NCI-H1930 (cell line): ENCODE measurements at regions not wholly inside any gene's neighbourhood (a gene's known extent, or its start where the extent isn't known, plus 50 kb on each side); places are given as distances from the start of the nearest gene placed in this dataset.

Experiments
- DNase-seq, 2 experiments: peaks; one replicate each; lab custom pipeline; 2025; lab: John Stamatoyannopoulos, UW

DNA sequence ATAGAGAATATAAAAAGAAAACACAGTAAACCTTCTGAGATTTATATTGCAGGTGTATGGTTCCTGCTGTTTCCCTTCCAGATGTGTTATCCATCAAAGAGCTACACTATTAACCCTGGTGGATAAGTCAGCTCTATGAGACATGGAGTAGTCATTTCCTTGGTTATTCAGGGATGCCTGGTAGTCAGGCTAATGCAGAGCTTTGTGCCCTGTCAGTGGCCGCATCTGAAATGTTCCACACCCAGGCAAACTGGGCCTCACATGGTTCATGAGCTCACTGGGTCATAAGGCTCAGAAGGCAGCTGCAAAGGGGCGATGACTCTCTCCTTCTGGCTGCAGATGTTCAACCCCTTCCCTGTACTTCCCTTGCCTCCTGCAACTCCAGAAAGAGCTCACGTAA, 473.6 kb downstream of the EPHA7 start:
- no peak for DNase-seq

DNA sequence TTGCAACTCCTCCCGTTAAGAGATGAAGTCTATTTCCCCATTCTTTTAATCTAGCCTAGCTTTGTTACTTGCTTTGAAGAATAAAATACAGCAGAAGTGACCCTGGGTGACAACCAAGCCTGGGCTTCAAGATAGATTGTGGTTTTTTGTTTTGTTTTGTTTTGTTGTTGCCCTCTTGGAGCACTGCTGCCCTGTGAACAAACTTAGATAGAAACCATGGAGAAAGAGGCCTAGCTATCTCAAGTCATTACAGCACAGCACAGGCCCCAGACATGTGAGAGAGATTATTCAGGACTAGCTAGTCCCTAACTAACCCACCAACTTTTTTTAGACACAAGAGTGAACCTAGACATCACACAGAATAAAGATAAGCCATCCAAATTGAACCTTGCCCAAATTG, 475.2 kb downstream of the EPHA7 start:
- DNase-seq, result no peak

DNA sequence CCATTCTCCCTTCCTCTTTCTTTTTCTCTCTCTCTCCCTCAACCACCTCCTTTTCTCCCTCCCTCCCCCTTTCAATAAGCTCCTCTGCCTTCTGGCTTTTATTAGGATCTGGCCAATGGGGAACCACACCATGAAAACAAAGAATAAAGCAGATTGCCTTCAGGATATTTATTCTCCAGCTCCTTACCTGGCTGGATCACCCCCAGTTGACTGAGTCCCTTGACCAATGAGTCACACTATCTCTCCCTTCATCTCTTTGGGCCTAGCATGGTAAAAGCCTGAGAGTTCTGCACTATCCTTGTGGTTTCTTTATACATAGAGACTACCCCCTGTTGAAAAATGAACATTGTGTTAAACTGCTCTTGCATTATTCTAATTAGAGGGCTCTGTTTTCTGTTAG, 476.8 kb downstream of the EPHA7 start:
- DNase-seq, result no peak

DNA sequence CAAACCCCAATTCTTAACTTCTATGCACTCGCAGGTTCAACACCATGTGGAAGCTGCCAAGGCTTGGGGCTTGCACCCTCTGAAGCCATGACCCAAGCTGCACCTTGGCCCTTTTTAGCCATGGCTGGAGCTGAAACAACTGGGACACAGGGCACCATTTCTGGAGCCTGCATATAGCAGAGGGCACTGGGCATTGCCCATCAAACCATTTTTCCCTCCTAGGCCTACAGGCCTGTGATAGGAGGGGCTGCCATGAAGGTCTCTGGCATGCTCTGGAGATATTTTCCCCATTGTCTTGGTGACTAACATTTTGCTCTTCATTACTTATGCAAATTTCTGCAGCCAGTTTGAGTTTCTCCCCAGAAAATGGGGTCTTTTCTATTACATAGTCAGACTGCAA, 484.7 kb downstream of the EPHA7 start:
- no peak for DNase-seq

DNA sequence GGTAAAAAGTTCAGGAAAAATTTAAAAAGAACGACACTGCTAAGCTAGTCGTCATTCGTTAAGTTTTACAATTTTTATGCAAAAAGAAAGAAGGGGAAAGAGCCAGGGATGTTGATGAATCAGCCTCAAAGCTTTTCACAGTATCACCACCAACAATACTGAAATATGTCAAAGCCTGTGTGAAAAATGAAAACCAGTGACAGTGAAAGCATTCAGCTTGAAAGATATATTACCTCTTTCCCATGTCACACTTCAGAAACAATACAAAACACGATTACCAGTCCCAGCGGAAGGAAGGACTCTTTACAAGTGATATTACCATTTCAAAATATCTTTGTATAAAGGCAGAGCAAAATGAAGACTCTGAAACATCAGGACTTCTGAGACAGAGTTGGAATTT, 489.2 kb downstream of the EPHA7 start:
- no peak for DNase-seq

DNA sequence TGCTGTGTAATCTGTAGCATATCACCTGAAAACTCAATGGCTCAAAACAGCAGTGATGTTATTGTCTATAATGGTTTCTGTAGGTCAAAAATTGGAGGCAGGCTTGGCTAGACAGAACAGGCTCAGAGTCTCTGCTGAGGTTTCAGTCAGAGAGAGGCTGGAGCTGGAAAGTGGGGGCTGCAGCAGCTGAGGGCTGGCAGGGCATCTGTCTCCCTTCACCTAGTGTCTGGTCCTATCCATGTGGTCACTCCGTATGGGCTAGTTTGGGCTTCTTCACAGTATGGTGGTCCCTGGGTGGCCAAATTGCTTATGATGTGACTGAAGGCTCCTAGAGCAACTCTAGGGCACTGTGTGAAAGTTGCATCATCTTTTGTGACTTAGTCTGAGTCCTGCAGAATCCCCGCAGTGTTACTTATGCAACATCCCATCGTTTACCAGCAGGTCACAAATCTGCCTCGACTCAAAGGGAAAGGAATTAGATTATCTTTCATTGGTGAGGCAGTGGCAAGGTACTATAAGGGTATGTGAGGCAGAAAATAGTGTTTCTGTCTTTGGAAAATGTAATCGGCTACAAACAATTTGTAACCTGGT, 497.0 kb downstream of the EPHA7 start:
- no peak for DNase-seq

DNA sequence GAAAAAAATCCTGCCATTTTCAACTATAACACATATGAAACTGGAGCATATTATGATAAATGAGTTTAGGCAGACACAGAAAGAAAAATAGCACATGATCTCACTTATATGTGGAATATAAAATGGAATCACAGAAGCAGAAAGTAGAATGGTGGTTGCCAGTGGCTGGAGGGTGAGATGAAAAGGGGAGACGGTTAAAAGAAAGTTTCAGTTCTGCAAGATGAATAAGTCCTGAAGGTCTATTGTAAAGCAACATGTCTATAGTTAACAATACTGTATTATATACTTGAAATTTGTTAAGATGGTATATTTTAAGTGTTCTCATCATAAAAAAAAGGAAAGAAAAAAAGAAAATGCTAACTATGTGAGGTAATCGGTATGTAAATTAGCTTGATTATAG, 503.9 kb downstream of the EPHA7 start:
- DNase-seq, result no peak

DNA sequence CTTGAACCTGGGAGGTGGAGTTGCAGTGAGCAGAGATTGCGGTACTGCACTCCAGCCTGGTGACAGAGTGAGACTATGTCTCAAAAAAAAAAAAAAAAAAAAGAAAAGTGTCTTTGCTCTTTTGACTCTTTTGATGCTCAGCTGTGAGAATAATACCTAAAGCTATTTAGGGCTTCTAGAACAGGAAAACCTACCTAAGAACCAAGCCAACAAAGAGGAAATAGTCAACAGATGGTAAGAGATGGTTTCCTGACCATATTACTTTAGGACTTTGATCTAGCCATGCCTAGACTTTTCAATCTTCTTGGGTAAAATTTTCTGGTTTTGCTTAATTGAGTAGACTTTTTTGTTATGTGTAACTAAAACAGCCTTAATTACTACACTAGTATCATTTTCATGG, 508.1 kb downstream of the EPHA7 start:
- DNase-seq, result no peak

DNA sequence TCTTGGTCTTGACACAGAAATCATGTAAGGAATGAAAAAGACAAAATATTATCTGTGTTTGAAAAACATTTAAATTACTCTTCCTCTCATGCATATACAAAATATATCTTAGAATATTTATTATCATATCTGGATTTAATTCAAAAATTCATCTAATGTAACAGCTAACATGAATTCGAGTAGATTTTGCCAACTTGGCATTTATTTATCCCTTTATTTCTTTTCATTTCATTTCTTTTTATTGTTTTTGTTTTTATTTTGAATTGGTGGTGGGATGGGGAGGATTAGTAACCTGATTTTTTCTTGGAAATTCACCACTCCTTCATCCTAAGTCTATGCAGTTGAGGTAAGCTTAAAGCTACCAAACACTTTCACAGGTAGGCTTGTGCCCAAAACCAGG, 508.7 kb downstream of the EPHA7 start:
- DNase-seq, result no peak

DNA sequence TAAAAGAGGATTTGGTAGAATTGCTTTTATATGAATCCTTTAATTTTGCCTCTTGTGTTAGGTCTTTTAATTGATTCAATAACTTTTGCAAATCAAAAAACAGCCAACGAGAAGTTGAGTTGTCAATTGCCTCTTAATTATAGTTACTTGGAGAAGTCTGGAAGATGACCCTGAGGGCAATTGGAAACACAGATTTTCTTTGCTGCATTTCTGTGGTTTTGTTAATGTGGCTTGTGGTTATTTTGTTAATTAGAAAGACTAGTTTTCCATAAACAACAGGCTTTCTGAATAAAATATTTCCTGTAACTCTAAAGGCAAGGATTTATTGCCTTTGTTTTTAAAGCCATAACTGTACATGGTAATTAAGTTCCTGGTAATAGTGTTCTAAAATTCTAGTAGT, 513.0 kb downstream of the EPHA7 start:
- no peak for DNase-seq

DNA sequence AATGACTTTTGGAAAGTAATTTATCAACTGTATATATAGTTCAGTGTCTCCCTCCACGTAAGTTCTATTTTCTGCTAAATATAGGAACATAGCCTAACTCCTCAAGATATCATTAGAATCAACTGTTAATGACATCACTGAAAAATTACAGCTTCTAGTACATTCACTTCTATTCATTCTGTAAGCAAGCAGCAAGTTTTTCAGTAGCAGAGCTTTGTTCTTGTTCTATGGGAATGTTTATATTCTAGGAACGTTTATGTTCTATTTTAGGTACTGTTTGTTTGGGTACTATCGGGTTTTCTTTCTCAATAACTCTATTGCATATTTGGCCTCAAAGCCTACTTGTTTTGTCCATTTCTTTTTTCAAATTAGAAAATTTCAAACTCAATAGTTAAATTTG, 525.6 kb downstream of the EPHA7 start:
- no peak for DNase-seq

DNA sequence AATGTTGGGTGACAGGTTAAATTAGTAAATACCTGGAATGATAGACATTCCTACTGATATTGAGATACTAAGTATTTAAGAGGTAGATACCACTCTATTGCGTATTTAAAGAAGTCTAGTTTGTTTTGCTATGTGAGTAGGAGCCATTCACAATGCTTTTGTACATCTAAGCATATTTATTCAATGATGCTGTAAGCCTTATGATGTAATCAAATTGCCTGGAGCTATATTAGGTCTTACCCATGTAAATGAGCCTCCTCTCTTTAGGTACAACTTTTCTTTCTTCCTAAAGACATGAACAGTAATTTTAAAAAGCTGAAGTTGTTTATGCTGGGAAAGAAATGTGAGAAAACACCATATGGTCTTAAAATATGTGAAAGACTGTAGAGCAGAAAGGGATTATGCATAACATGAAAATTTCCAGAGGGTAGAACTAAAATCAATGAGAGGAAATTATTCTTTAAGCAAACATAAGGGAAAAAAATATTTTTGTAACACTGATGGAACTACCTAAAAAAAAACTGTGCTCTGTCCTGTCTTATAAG, 526.7 kb downstream of the EPHA7 start:
- no peak for DNase-seq

DNA sequence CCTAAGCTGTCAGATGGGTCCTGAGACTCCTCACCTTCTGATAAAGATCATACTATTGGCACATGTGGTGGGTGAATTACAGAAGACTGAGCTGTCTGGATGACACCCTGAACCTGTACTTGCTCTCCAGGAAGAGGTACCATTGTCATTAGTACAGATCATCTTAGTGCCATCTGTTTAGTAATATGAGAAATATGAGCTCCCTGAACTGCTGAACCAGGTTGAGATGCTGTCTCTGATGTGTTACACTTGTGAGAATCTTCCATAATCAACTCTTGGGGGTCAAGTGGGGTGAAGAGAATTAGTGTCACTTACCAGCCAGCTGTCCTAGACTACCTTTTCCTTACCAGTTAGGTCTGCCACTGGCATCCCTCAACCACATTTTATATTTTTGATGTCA, 531.0 kb downstream of the EPHA7 start:
- no peak for DNase-seq

DNA sequence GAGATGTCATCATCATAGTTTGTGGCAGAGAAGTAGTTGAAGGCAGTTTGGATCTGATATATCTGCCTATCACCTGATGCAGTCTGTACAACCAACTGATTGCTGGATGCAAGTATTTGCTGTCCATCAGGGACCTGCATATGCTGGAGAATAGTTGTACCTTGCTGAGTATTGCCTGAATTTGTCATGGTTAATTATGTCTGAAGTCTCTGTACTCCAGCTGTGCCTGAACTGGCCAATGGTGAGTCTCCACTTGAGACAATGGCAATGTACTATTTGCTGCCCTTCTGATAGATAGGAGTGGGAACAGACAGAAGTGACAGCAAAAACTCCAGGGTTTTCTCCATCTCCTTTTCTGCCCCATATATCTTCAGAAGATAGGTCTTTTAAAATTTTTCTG, 531.5 kb downstream of the EPHA7 start:
- DNase-seq, result no peak

DNA sequence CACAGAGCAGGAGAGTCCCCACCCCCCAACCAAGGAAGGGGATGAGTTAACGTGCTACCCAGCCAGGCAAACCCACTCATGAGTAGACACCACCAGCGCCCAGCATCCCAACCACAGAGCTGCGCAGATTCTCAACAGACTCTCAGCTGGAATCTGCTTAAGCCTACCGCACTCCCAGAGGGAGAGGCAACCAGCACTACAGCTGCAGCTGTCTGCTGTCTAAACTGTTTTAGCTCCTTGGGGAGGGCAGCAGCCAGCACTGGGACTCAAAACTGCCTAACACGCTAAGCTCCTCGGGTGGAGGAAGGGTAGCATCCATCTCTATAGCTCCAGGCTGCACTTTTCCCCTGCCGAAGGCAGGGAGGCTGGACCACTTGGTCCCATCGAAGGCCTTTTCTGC, 539.8 kb downstream of the EPHA7 start:
- DNase-seq, result no peak

DNA sequence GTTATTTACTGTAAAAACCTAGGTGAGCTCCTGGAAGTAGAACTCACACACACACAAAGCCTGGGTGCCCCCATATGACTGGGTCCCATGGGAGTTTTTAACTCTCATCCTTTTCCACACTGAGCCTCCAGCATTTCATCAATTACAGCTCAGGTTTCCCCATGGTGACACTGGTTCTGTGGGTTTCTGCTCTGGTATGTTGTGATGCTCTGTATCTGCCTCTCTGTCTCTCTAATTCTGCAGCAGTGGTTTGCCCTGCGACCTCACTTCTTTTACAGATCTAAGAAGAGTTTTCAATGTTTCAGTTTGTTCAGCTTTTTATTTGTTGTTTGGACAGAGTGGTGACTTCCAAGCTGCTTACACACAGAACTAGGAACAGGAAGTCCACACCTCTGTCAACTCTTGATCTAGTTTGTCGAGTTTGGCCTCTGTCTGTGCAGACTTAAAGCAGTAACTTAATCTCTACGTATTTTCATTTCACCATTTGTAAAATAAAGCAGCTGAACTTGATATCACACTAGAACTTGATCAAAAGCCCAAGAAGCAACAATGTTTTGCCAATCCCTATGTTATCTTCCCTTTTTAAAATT, 554.3 kb downstream of the EPHA7 start:
- no peak for DNase-seq

DNA sequence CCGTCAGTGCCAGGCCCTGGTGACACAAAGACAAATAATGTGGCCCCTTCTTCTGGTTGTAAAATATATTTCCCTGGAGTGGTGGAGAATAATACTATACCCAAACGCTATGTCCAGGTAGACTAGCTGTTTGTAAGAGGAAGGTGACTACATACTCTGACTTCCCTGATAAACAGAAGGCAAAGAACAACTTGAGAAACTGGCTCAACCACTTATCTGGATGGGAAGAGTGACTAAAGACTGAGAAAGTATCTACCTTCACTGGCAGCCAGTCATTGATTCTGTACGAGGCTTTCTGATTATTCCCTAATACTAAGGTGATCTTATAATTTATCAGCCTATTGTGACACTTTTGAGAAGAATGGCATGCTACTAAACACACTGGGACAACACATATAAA, 569.7 kb downstream of the EPHA7 start:
- DNase-seq, result no peak

DNA sequence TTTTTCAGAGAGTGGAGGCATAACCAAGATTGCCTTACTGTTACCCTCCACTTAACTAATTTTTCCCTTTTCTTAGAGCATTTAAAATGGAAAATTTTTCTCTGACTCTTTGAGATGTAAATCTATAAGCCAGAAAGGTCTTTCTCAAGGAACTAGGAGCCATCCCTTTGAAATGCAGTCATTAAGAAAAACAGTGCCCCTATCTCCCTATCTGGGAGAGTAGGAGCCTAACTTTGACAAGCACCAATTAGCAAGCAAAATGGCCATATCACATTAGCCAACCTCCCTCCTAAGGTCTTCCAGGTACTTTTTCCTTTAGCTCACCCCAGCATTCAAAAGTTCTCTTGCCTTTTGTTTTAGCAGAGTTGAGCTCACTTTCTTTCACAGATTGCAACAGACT, 570.5 kb downstream of the EPHA7 start:
- no peak for DNase-seq

DNA sequence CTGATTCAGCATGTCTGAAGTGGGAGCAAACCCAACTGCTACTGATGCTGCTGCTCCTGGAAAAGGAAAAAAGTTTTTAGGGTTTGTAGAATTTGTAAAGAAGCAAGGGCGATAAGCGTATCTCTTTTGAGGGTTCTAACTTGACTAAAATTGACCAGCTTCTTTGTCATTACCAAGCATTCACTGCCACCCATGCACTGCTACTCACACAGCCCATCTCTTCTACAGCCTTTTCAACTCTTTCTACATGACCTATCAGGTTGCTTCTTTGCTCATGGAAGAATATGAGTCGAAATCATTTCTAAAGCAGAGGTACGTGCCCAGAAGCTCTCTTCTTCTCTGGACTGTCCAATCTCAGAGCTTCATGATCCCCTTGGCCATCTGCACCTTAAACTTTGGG, 570.9 kb downstream of the EPHA7 start:
- DNase-seq, result no peak

DNA sequence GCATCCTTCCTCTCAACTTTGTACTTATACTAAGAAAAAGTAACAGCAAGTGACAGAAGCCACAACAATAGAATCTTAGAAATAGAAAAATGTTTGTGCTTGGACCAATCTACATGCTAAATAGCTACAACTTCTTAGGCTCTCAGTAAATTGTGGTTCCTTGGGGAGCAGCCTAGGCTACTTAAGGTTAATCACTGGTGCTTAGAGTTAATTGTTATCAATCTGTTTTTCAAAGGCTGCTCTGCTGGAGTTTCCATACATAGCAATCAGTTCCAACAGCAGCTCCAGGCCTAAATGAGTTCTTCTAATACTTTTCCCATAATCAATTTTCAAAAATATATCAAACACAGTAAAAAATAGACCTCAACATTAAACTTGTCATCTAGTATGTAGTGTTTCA, 571.4 kb downstream of the EPHA7 start:
- no peak for DNase-seq

DNA sequence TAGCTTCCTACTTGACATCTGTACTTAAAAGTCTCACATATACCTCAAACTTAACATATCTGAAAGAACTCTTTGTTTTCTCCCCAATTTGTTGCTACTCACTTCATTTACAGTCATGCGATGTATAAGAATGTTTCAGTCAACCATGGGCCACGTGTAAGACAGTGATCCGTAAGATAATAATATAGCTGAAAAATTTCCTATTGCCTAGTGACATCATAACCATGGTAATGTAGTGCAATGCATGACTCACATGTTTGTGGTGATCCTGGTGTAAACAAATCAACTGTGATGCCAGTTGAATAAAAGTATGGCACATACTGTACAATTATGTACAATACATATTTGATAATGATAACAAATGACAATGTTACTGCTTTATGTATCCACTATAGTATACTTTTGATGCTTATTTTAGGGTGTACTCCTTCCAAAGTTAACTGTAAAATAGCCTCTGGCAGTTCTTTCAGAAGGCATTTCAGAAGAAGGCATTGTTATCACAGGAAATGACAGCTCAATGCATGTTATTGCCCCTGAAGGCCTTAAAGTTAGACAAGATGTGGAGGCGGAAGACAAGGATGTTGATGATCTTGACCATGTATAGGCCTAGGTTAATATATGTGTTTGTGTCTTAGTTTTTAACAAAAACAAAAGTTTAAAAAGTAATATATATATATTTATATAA, 579.0 kb downstream of the EPHA7 start:
- no peak for DNase-seq

DNA sequence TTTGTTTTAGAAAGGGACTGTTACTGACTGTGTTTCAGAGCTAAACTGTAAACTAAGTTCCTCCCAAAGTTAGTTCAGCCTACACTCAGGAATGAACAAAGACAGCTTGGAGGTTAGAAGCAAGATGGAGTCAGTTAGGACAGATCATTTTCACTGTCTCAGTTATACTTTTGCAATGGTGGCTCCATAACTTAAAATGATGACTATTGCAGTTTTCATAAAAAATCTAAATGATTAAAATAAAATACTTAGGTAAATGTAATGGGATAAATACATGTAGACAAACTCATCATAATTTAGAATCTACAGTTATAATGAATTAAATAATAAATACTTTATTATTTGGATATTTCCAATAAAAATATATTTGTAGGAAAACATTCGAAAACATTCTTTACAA, 590.6 kb downstream of the EPHA7 start:
- DNase-seq, result no peak

DNA sequence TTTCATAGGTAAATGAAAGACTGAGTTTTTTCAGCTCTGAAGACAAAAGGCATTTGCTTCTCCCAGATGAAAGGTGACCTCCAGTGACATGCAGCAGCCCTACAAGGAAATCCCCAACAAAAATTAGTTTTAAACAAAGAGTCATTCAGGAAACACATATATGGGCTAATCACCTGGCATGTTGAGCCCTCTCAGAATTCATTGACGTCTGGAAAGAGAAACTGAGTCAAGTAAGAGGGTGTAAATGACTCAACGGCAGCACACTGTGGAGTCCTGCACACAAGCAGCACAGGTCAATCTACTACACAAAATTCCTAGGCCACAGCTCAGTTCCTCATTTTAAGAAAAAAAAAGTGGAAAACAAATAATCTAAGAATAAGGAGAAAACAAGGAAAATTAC, 592.3 kb downstream of the EPHA7 start:
- no peak for DNase-seq

DNA sequence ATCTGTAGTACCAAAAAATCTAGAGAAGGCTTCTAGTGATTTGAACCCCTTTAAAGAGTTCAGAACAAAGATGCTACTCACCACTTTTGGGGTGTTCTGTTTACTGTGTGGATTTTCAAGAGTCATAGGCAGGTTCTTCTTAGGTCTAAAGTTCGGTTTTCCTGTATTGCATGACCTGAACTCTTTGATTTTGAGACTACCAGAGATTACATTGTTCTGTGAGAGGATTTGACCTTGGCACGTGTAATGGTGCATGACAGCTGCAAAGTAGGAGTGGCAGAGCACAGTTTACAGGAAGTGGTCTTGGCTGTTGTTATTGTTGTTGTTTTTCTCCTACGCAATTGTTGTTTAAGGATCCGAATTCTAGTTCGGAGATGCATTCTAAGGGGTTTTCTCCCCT, 592.7 kb downstream of the EPHA7 start:
- DNase-seq, result no peak
